ENCODE measurements at regions not wholly inside any gene's neighbourhood (a gene's known extent, or its start where the extent isn't known, plus 50 kb on each side); places are given as distances from the start of the nearest gene placed in this dataset.

GRCh38 chr5:3126639-3127038 lies 375.2 kb upstream of the IRX2 start:
- Mint-ChIP-seq H3K36me3 (no peaks in the 10 kb centered on the region), H3K9me3 (no peaks in the 10 kb centered on the region), H3K4me3 (no peak overlapping the region), H3K27me3 (peaks cover 4% of the 10 kb centered on the region), H3K4me1 (no peaks in the 10 kb centered on the region), H3K27ac (no peak overlapping the region)

GRCh38 chr5:3124410-3124809 lies 372.9 kb upstream of the IRX2 start:
- no peaks in the 10 kb centered on the region for H3K9me3 Mint-ChIP-seq
- H3K4me3 Mint-ChIP-seq = no peak overlapping the region
- H3K4me1 Mint-ChIP-seq = no peaks in the 10 kb centered on the region
- peaks cover 10% of the 10 kb centered on the region for H3K27me3 Mint-ChIP-seq
- H3K27ac Mint-ChIP-seq = no peak overlapping the region
- no peaks in the 10 kb centered on the region for H3K36me3 Mint-ChIP-seq

GRCh38 chr5:3123763-3124157 lies 372.3 kb upstream of the IRX2 start:
- Mint-ChIP-seq H3K9me3 (no peaks in the 10 kb centered on the region), H3K27me3 (peaks cover 12% of the 10 kb centered on the region), H3K27ac (no peak overlapping the region), H3K36me3 (no peaks in the 10 kb centered on the region), H3K4me3 (no peak overlapping the region), H3K4me1 (no peaks in the 10 kb centered on the region)

- Mint-ChIP-seq H3K9me3 (no peaks in the 10 kb centered on the region), H3K4me1 (no peaks in the 10 kb centered on the region), H3K27ac (no peak overlapping the region), H3K4me3 (no peak overlapping the region), H3K27me3 (peaks cover 14% of the 10 kb centered on the region), H3K36me3 (no peaks in the 10 kb centered on the region)
Measured at GRCh38 chr5:3122985-3123762, 371.7 kb upstream of the IRX2 start.

GRCh38 chr5:3122216-3122615 lies 370.7 kb upstream of the IRX2 start:
- no peaks in the 10 kb centered on the region for H3K36me3 Mint-ChIP-seq
- H3K4me1 Mint-ChIP-seq = no peaks in the 10 kb centered on the region
- no peak overlapping the region for H3K27ac Mint-ChIP-seq
- H3K4me3 Mint-ChIP-seq = no peak overlapping the region
- H3K9me3 Mint-ChIP-seq = no peaks in the 10 kb centered on the region
- H3K27me3 Mint-ChIP-seq = peaks cover 20% of the 10 kb centered on the region

GRCh38 chr5:3121813-3122212 lies 370.3 kb upstream of the IRX2 start:
- no peaks in the 10 kb centered on the region for H3K36me3 Mint-ChIP-seq
- H3K9me3 Mint-ChIP-seq = no peaks in the 10 kb centered on the region
- H3K4me3 Mint-ChIP-seq = no peak overlapping the region
- no peaks in the 10 kb centered on the region for H3K4me1 Mint-ChIP-seq
- peaks cover 22% of the 10 kb centered on the region for H3K27me3 Mint-ChIP-seq
- H3K27ac Mint-ChIP-seq = no peak overlapping the region

GRCh38 chr5:3120028-3120427 lies 368.6 kb upstream of the IRX2 start:
- H3K27me3 Mint-ChIP-seq = peaks cover 34% of the 10 kb centered on the region
- H3K4me1 Mint-ChIP-seq = no peaks in the 10 kb centered on the region
- no peaks in the 10 kb centered on the region for H3K9me3 Mint-ChIP-seq
- H3K4me3 Mint-ChIP-seq = no peak overlapping the region
- no peaks in the 10 kb centered on the region for H3K36me3 Mint-ChIP-seq
- H3K27ac Mint-ChIP-seq = no peak overlapping the region

- H3K9me3 Mint-ChIP-seq = no peaks in the 10 kb centered on the region
- H3K4me1 Mint-ChIP-seq = no peaks in the 10 kb centered on the region
- peaks cover 36% of the 10 kb centered on the region for H3K27me3 Mint-ChIP-seq
Measured at GRCh38 chr5:3119435-3119834, 368.0 kb upstream of the IRX2 start.

GRCh38 chr5:3118340-3118739 lies 366.9 kb upstream of the IRX2 start:
- no peaks in the 10 kb centered on the region for H3K9me3 Mint-ChIP-seq

More at GRCh38 chr5:3119435-3119834, 368.0 kb upstream of the IRX2 start:
- Mint-ChIP-seq H3K36me3 (no peaks in the 10 kb centered on the region), H3K4me3 (no peak overlapping the region), H3K27ac (no peak overlapping the region)

GRCh38 chr5:3116366-3116765 lies 364.9 kb upstream of the IRX2 start:
- Mint-ChIP-seq H3K27ac (no peak overlapping the region), H3K4me3 (no peak overlapping the region), H3K9me3 (no peaks in the 10 kb centered on the region), H3K4me1 (no peaks in the 10 kb centered on the region), H3K27me3 (peaks cover 31% of the 10 kb centered on the region), H3K36me3 (no peaks in the 10 kb centered on the region)

More at GRCh38 chr5:3118340-3118739, 366.9 kb upstream of the IRX2 start:
- peaks cover 38% of the 10 kb centered on the region for H3K27me3 Mint-ChIP-seq
- no peaks in the 10 kb centered on the region for H3K36me3 Mint-ChIP-seq
- H3K4me1 Mint-ChIP-seq = no peaks in the 10 kb centered on the region
- H3K27ac Mint-ChIP-seq = no peak overlapping the region
- H3K4me3 Mint-ChIP-seq = no peak overlapping the region

- Mint-ChIP-seq H3K9me3 (no peaks in the 10 kb centered on the region), H3K36me3 (no peaks in the 10 kb centered on the region), H3K27me3 (peaks cover 28% of the 10 kb centered on the region), H3K4me1 (no peaks in the 10 kb centered on the region), H3K27ac (no peak overlapping the region), H3K4me3 (no peak overlapping the region)
Measured at GRCh38 chr5:3114467-3114866, 363.0 kb upstream of the IRX2 start.

GRCh38 chr5:3110371-3110770 lies 358.9 kb upstream of the IRX2 start:
- H3K9me3 Mint-ChIP-seq = no peaks in the 10 kb centered on the region
- H3K4me1 Mint-ChIP-seq = no peaks in the 10 kb centered on the region
- no peak overlapping the region for H3K27ac Mint-ChIP-seq
- H3K4me3 Mint-ChIP-seq = no peak overlapping the region
- peaks cover 10% of the 10 kb centered on the region for H3K27me3 Mint-ChIP-seq
- no peaks in the 10 kb centered on the region for H3K36me3 Mint-ChIP-seq

- no peaks in the 10 kb centered on the region for H3K4me1 Mint-ChIP-seq
- H3K9me3 Mint-ChIP-seq = no peaks in the 10 kb centered on the region
- H3K27ac Mint-ChIP-seq = no peak overlapping the region
- no peak overlapping the region for H3K4me3 Mint-ChIP-seq
- H3K36me3 Mint-ChIP-seq = no peaks in the 10 kb centered on the region
- H3K27me3 Mint-ChIP-seq = peaks cover 20% of the 10 kb centered on the region
Measured at GRCh38 chr5:3107156-3107611, 355.7 kb upstream of the IRX2 start.

GRCh38 chr5:3105581-3105980 lies 354.1 kb upstream of the IRX2 start:
- no peak overlapping the region for H3K4me3 Mint-ChIP-seq
- no peak overlapping the region for H3K27ac Mint-ChIP-seq
- H3K4me1 Mint-ChIP-seq = no peaks in the 10 kb centered on the region
- no peaks in the 10 kb centered on the region for H3K9me3 Mint-ChIP-seq
- peaks cover 23% of the 10 kb centered on the region for H3K27me3 Mint-ChIP-seq
- H3K36me3 Mint-ChIP-seq = no peaks in the 10 kb centered on the region

GRCh38 chr5:3105172-3105571 lies 353.7 kb upstream of the IRX2 start:
- no peaks in the 10 kb centered on the region for H3K36me3 Mint-ChIP-seq
- H3K27ac Mint-ChIP-seq = no peak overlapping the region
- H3K4me1 Mint-ChIP-seq = no peaks in the 10 kb centered on the region
- H3K27me3 Mint-ChIP-seq = peaks cover 23% of the 10 kb centered on the region
- H3K4me3 Mint-ChIP-seq = no peak overlapping the region
- H3K9me3 Mint-ChIP-seq = no peaks in the 10 kb centered on the region

- no peaks in the 10 kb centered on the region for H3K9me3 Mint-ChIP-seq
- no peak overlapping the region for H3K4me3 Mint-ChIP-seq
- no peaks in the 10 kb centered on the region for H3K4me1 Mint-ChIP-seq
- H3K36me3 Mint-ChIP-seq = no peaks in the 10 kb centered on the region
- H3K27ac Mint-ChIP-seq = no peak overlapping the region
- peaks cover 23% of the 10 kb centered on the region for H3K27me3 Mint-ChIP-seq
Measured at GRCh38 chr5:3104429-3105060, 353.1 kb upstream of the IRX2 start.

Data from activated naive CD4-positive, alpha-beta T cell treated with anti-CD3 and anti-CD28 coated beads, Interleukin-2, amount 50 U/mL, for 24 hours (primary cell).